ENCODE measurements at regions not wholly inside any gene's neighbourhood (a gene's known extent, or its start where the extent isn't known, plus 50 kb on each side); places are given as distances from the start of the nearest gene placed in this dataset.

GRCh38 chr5:54624805-54625568 lies 107.4 kb downstream of the SNX18 start:
- DNase-seq (ENCODE audit: insufficient read length, low spot score) (no peak), FAIRE-seq (no peak)

- DNase-seq (ENCODE audit: insufficient read length, low spot score) (no peak), FAIRE-seq (no peak)
These were observed 104.2 kb downstream of the SNX18 start for GRCh38 chr5:54621709-54622108.

- FAIRE-seq: no peak
- DNase-seq (ENCODE audit: insufficient read length, low spot score): no peak
These were observed 103.5 kb downstream of the SNX18 start for GRCh38 chr5:54621048-54621447.

DNA sequence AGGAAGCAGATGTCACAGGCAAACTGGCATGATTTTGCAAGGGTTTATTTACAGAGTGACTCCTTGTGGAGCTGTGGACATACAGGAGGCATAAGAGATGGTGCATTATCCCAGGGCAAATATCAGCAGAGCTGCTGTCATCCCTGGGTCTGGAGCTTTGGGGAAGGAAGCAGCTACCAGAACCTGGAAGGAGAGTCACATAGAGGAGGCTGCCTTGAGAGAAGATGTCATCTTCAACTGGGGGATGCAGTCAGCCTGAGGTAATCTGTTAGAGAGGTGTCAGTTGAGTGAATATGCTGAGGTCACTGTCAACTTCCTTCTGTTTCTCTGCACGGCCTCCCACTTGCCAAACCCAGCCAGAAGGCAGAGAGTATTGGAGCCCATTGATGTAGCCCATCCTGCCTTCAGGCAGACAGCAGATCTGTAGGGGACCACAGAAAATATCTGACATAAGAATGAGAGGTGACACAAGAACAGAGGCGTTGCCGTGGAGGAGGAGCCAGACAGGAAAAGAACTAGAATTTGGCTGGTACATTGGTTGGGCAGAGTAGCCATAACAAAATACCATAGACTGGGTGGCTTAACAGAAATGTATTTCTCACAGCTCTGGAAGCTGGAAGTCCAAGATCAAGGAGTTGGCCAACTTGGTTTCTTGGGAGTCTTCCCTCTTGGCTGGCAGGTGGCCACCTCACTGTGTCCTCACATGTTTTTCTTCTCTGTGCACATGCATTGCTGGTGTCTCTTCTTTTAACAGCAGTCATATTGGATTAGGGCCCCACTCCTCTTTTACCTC lies 102.8 kb downstream of the SNX18 start:
- no peak for FAIRE-seq
- DNase-seq (ENCODE audit: insufficient read length, low spot score): no peak

GRCh38 chr5:54619731-54620130 lies 102.2 kb downstream of the SNX18 start:
- no peak for FAIRE-seq
- no peak for DNase-seq (ENCODE audit: insufficient read length, low spot score)

GRCh38 chr5:54616518-54617220 lies 99.1 kb downstream of the SNX18 start:
- DNase-seq (ENCODE audit: insufficient read length, low spot score): no peak
- FAIRE-seq: no peak

DNA sequence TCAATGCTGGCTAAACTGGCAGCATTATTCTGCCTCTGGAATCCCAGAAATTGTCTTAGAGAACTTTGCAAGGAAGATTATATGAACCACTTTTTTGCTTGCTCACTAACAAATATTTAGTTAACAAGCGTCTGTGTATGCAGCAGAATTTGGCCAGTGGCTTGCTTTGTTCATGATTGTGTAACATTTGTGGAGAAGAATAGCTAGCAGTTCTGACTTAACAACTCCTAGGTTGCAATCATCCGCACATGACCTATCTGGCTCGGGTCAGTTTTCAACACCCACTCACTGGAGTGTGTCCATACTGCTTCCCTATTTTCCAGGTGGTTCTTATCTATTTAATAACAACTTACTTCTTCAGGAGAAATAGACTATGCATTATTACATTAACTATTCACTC lies 98.5 kb downstream of the SNX18 start:
- no peak for FAIRE-seq

DNA sequence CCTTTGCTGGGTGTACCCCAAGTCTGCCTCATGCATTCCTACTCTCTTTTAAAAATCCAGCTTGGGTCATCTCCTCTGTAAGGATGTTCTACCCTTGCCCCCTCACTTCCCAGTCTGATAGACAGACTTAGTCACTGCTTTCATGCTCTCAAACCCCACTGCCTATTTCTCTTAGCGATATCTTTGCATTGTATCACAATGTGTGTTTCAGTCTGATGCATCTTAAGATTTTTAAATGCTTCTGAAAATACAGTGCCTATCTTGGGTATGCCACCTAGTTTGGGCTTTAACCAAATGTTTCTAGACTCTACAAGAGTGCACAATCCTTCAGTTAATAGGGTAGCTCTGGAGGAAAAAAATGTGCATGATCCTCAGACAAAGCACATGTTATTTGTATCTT lies 97.8 kb downstream of the SNX18 start:
- FAIRE-seq (no peak), DNase-seq (ENCODE audit: insufficient read length, low spot score) (no peak)

More for the DNA sequence above, 98.5 kb downstream of the SNX18 start:
- DNase-seq (ENCODE audit: insufficient read length, low spot score): no peak

DNA sequence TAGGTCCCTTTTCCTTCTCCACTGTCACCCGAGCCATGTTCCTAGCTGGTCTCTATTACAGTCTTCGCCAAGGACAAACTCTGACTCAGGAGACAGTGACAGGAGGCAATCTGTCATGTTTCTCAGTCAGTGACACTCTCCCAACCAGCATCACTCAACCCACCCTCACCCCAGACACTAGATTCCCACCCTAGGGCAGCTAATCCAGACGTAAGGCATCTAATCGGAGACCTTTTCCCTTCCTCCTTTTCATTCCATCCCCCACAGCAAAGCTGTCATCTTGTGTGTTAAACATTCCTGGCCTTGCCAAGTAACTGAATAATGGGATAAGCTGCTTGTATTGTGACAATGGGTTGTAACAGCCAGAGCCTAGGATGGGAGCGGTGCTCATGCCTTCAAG lies 95.2 kb downstream of the SNX18 start:
- FAIRE-seq: no peak
- DNase-seq (ENCODE audit: insufficient read length, low spot score): no peak

DNA sequence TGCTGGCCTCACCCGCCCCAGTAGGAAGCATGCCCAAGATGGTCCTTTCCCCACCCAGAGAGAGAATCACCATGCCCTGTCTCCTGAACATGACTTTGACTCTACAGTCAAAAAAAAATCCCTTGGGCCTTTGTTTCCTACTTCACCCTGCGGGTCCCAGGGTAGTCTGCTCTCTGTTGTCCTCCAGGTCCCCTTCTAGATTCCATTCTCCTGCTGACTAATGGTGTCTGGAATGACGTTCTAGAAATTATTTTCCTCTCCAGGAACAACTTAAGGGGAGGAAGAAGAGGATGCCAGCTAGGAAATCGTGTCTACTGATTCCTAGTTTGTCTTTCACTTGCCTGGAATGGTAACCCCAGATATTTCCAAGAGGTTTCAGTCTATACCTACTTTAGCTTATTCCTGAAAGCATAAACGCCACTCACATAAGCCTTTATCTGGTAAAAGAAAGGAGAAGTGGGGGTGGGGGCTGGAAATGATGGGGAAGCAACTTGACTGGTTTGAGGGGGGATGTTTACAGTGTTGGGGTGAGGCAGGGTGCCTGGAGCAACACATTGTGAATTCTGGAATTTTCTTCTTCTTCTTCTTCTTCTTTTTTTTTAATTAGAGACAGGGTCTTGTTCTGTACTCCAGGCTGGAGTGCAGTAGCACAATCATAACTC lies 93.9 kb downstream of the SNX18 start:
- DNase-seq (ENCODE audit: insufficient read length, low spot score) (no peak), FAIRE-seq (no peak)

DNA sequence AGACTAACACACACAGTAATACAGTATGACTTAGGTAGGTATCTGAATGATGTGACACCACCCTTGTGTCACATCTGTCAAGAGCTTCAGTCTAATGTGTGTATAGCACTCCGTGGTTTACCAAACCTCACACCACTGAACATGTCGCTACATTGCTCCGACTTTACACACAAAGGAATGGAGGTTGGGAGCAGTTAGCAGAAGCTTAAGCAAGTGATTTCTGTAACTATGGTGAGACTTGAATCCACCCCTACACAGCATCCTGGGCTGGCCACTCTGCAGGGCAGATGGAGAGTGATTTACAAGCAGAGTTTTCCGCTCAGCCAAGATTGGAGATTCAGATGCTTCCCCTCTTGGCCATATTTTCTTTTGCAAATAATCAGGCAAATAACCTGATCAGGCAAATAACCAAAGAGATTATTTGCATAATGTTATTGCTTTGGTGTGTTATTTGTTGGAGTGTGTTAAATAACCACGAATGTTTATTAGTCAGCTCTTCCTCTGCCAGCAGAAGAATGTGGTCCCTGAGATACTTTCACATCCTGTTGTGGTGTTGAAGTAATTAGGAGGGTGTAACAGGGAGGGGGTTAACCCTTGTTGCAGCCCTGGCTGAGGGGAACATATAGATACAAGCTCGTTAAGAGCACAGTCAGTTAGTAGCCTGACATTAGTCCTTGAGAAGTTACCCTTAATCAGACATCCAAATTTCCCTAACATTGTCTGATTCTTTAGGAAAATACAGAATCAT lies 92.8 kb downstream of the SNX18 start:
- no peak for FAIRE-seq

GRCh38 chr5:54608423-54609085 lies 91.0 kb downstream of the SNX18 start:
- DNase-seq (ENCODE audit: insufficient read length, low spot score): no peak
- FAIRE-seq: no peak

More for the DNA sequence above, 92.8 kb downstream of the SNX18 start:
- peak; percentile 20 for DNase-seq (ENCODE audit: insufficient read length, low spot score)

DNA sequence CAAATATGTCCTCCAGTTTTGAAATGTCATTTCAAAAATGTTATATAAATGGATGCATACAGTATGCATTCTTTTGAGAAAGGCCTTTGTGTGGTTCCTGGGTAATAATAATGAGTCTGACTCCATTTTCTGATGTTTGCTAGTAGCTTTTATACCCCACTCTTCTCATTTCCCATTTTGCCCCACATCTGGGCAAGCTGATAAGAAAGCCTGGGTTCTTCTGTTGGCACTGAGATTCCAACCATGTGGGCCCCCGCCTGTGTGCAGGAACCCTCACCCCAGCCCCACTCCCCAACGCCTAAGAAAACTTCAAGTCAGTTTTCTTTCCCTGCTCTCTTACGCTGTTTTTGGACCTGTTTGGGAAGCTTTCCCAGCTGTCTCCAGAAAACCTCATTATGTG lies 89.4 kb downstream of the SNX18 start:
- DNase-seq (ENCODE audit: insufficient read length, low spot score) (no peak), FAIRE-seq (no peak)

DNA sequence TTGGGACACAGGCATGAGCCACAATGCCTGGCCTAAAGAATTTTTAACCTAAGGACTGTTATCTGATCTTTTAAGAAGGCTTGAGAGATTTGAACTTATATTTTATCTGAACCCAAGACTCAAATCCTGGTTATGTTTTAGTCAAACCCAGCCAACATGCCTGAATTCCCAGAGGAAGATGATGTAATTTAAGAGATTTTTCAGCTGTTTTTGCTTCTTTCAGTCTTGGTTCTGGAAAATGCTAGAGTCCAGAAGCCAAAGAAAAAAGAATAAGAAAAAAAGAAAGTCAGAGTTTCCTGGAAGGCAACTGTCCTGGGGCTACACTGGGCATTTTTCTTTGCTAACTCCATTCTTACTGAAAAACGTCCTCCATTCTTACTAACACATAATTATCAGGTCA lies 85.8 kb downstream of the SNX18 start:
- DNase-seq (ENCODE audit: insufficient read length, low spot score) (no peak), FAIRE-seq (no peak)

DNA sequence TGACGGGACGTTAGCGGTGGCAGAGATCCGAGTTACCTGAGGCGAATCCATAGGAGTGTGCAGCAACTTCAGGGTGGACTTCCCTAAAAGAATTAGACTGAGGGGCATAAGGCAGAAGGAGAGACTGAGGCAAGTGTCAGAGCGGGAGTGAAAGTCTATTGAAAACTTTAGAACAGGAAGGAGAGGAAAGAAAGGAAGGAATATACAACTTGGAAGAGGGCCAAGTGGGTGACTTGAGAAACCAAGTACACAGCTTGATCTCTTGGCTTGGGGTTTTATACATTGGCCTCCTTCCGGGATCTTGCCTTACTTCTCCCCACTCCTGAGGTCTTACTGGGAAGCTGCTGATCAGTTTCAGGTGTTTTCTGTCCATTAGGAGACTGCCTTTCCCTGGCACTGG lies 84.9 kb downstream of the SNX18 start:
- DNase-seq (ENCODE audit: insufficient read length, low spot score) (no peak), FAIRE-seq (no peak)

GRCh38 chr5:54601411-54602230 lies 84.1 kb downstream of the SNX18 start:
- FAIRE-seq: no peak

More at GRCh38 chr5:54601411-54602230, 84.1 kb downstream of the SNX18 start:
- DNase-seq (ENCODE audit: insufficient read length, low spot score): no peak

Data from GM19239 (cell line).